ENCODE measurements at regions not wholly inside any gene's neighbourhood (a gene's known extent, or its start where the extent isn't known, plus 50 kb on each side); places are given as distances from the start of the nearest gene placed in this dataset.

GRCh38 chr14:62123961-62124360 lies 361.7 kb downstream of the SNAPC1 start:
- no peak for DNase-seq (ENCODE audit: extremely low spot score, insufficient read length, low read depth)
- no peak for FAIRE-seq

- no peak for FAIRE-seq
- DNase-seq (ENCODE audit: extremely low spot score, insufficient read length, low read depth): no peak
Measured at GRCh38 chr14:62125793-62126192, 363.6 kb downstream of the SNAPC1 start.

- FAIRE-seq (peak; percentile 73), DNase-seq (ENCODE audit: extremely low spot score, insufficient read length, low read depth) (peak; percentile 7)
Measured at GRCh38 chr14:62126879-62127478, 364.8 kb downstream of the SNAPC1 start.

GRCh38 chr14:62130441-62130840 lies 368.2 kb downstream of the SNAPC1 start:
- DNase-seq (ENCODE audit: extremely low spot score, insufficient read length, low read depth) (no peak), FAIRE-seq (no peak)

- FAIRE-seq: no peak
- no peak for DNase-seq (ENCODE audit: extremely low spot score, insufficient read length, low read depth)
Measured at GRCh38 chr14:62133776-62134550, 371.7 kb downstream of the SNAPC1 start.

- no peak for FAIRE-seq
- DNase-seq (ENCODE audit: extremely low spot score, insufficient read length, low read depth): no peak
Measured at GRCh38 chr14:62138593-62138992, 376.4 kb downstream of the SNAPC1 start.

- DNase-seq (ENCODE audit: extremely low spot score, insufficient read length, low read depth) (no peak), FAIRE-seq (no peak)
Measured at GRCh38 chr14:62141139-62141538, 378.9 kb downstream of the SNAPC1 start.

GRCh38 chr14:62143245-62143644 lies 381.0 kb downstream of the SNAPC1 start:
- DNase-seq (ENCODE audit: extremely low spot score, insufficient read length, low read depth): no peak
- FAIRE-seq: no peak

GRCh38 chr14:62144863-62145262 lies 382.6 kb downstream of the SNAPC1 start:
- no peak for DNase-seq (ENCODE audit: extremely low spot score, insufficient read length, low read depth)
- no peak for FAIRE-seq

- DNase-seq (ENCODE audit: extremely low spot score, insufficient read length, low read depth) (no peak), FAIRE-seq (no peak)
Measured at GRCh38 chr14:62146030-62146429, 383.8 kb downstream of the SNAPC1 start.

- DNase-seq (ENCODE audit: extremely low spot score, insufficient read length, low read depth) (no peak), FAIRE-seq (no peak)
Measured at GRCh38 chr14:62156052-62156451, 393.8 kb downstream of the SNAPC1 start.

- DNase-seq (ENCODE audit: extremely low spot score, insufficient read length, low read depth) (no peak), FAIRE-seq (no peak)
Measured at GRCh38 chr14:62158779-62159178, 396.6 kb downstream of the SNAPC1 start.

- FAIRE-seq: no peak
- no peak for DNase-seq (ENCODE audit: extremely low spot score, insufficient read length, low read depth)
Measured at GRCh38 chr14:62159314-62159713, 397.1 kb downstream of the SNAPC1 start.

GRCh38 chr14:62162998-62163589 lies 400.9 kb downstream of the SNAPC1 start:
- FAIRE-seq: peak; percentile 55
- no peak for DNase-seq (ENCODE audit: extremely low spot score, insufficient read length, low read depth)

- DNase-seq (ENCODE audit: extremely low spot score, insufficient read length, low read depth) (no peak), FAIRE-seq (no peak)
Measured at GRCh38 chr14:62168564-62169155, 406.4 kb downstream of the SNAPC1 start.

- FAIRE-seq (peak; percentile 67), DNase-seq (ENCODE audit: extremely low spot score, insufficient read length, low read depth) (no peak)
Measured at GRCh38 chr14:62179367-62180018, 417.3 kb downstream of the SNAPC1 start.

- DNase-seq (ENCODE audit: extremely low spot score, insufficient read length, low read depth) (no peak), FAIRE-seq (no peak)
Measured at GRCh38 chr14:62181591-62181990, 419.4 kb downstream of the SNAPC1 start.

GRCh38 chr14:62185078-62185477 lies 422.9 kb downstream of the SNAPC1 start:
- no peak for FAIRE-seq

GRCh38 chr14:62187265-62187664 lies 425.0 kb downstream of the SNAPC1 start:
- no peak for DNase-seq (ENCODE audit: extremely low spot score, insufficient read length, low read depth)
- FAIRE-seq: no peak

More at GRCh38 chr14:62185078-62185477, 422.9 kb downstream of the SNAPC1 start:
- no peak for DNase-seq (ENCODE audit: extremely low spot score, insufficient read length, low read depth)

GRCh38 chr14:62189698-62190097 lies 427.5 kb downstream of the SNAPC1 start:
- FAIRE-seq: no peak
- DNase-seq (ENCODE audit: extremely low spot score, insufficient read length, low read depth): no peak

Data from GM18507 (cell line).